SK-N-MC (cell line): ENCODE measurements at regions not wholly inside any gene's neighbourhood (a gene's known extent, or its start where the extent isn't known, plus 50 kb on each side); places are given as distances from the start of the nearest gene placed in this dataset.

Experiments
- EZH2 ChIP-seq: fragments of 200-600 bp; sonication (generic); IDR thresholded peaks from one replicate; pipeline ENCODE4 v1.6.1; 2017; ENCODE audit warnings: antibody characterized with exemption
- POLR2AphosphoS5 ChIP-seq: IDR thresholded peaks from 2 replicates; pipeline ENCODE4 v1.6.1; 2012; ENCODE audit warnings: mild to moderate bottlenecking, low read depth, low read length, borderline replicate concordance

DNA sequence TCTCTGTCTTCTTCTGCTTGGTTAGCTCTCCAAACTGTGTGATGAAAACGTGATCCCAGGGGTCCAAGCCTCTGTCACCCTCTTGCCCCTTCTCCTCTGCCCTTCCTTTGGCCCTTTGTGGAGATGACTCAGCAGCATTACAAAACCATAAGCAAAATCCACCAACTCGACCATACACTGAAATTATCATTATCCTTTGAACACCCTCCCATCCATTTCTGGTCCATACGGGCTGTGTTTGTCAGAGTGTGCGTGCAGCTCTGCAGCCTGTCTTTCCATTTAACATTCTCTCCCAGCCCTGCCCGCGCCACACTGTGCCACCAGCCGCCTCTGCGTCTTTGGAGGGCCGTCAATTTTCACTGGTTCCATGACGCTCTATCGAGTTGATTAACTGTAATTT lies 69.2 kb downstream of the SLC25A47 start:
- TF ChIP-seq POLR2AphosphoS5 (no peak), EZH2 (no peak)
